SK-N-SH treated with all-trans-retinoic acid at 6 μM for 48 hours (cell line): ENCODE measurements at regions not wholly inside any gene's neighbourhood (a gene's known extent, or its start where the extent isn't known, plus 50 kb on each side); places are given as distances from the start of the nearest gene placed in this dataset.
"Not testable (repeated sequence)": the region's sequence is repeated elsewhere in the genome, so short reads cannot be mapped to it uniquely, and the experiment has no call there.

Source experiments
- ATAC-seq: fragments of 200-7000 bp; cut with Tn5 transposase; 3 replicates; pipeline ENCODE4 v1.9.1; 2020; ENCODE audit warnings: mild to moderate bottlenecking, moderate library complexity
- ARNTL ChIP-seq: fragments of 450-650 bp; formaldehyde crosslinking; IDR thresholded peaks from 2 replicates; pipeline ENCODE4 v1.5.0; 2020; ENCODE audit warnings: low read depth, mild to moderate bottlenecking, moderate library complexity, borderline replicate concordance
- BACH2 ChIP-seq: fragments of 250-450 bp; sonication (Bioruptor Pico); IDR thresholded peaks from 2 replicates; pipeline ENCODE4 v1.9.0; 2021; ENCODE audit warnings: mild to moderate bottlenecking, borderline replicate concordance
- CSDC2 ChIP-seq: fragments of 250-450 bp; sonication (Bioruptor Pico); IDR thresholded peaks from 2 replicates; pipeline ENCODE4 v1.5.0; 2020; ENCODE audit warnings: mild to moderate bottlenecking, moderate library complexity
- ESRRG ChIP-seq: fragments of 250-450 bp; sonication (Bioruptor Pico); IDR thresholded peaks from 2 replicates; pipeline ENCODE4 v1.6.1; 2021; ENCODE audit warnings: mild to moderate bottlenecking
- GLIS3 ChIP-seq: fragments of 250-450 bp; sonication (Bioruptor Pico); IDR thresholded peaks from 2 replicates; pipeline ENCODE4 v1.5.0; 2020; ENCODE audit warnings: mild to moderate bottlenecking, moderate library complexity
- ISL1 ChIP-seq: fragments of 250-450 bp; sonication (Bioruptor Pico); IDR thresholded peaks from 2 replicates; pipeline ENCODE4 v2.1.2; 2022; ENCODE audit warnings: mild to moderate bottlenecking, moderate library complexity
- OSR1 ChIP-seq: fragments of 250-450 bp; sonication (Bioruptor Pico); IDR thresholded peaks from 2 replicates; pipeline ENCODE4 v1.8.0; 2022; ENCODE audit warnings: moderate library complexity, mild to moderate bottlenecking, inconsistent platforms
- RARB ChIP-seq: fragments of 250-450 bp; sonication (Bioruptor Pico); IDR thresholded peaks from 2 replicates; pipeline ENCODE4 v1.8.0; 2021; ENCODE audit warnings: mild to moderate bottlenecking, moderate library complexity
- SNAI2 ChIP-seq: fragments of 250-450 bp; sonication (Bioruptor Pico); IDR thresholded peaks from 2 replicates; pipeline ENCODE4 v1.5.0; 2020; ENCODE audit warnings: mild to moderate bottlenecking, moderate library complexity
- TCF4 ChIP-seq: fragments of 250-450 bp; sonication (Bioruptor Pico); IDR thresholded peaks from 2 replicates; pipeline ENCODE4 v1.8.0; 2021; ENCODE audit warnings: mild to moderate bottlenecking, moderate library complexity, borderline replicate concordance
- TOX ChIP-seq: fragments of 250-450 bp; sonication (Bioruptor Pico); IDR thresholded peaks from 2 replicates; pipeline ENCODE4 v1.8.0; 2021; ENCODE audit warnings: mild to moderate bottlenecking, moderate library complexity, borderline replicate concordance
- ZC3H10 ChIP-seq: fragments of 250-450 bp; sonication (Bioruptor Pico); IDR thresholded peaks from 2 replicates; pipeline ENCODE4 v1.5.1; 2021; ENCODE audit warnings: mild to moderate bottlenecking, moderate library complexity
- ZFP3 ChIP-seq: fragments of 250-450 bp; sonication (Bioruptor Pico); IDR thresholded peaks from 2 replicates; pipeline ENCODE4 v1.5.0; 2020; ENCODE audit warnings: mild to moderate bottlenecking, moderate library complexity
- ZFP30 ChIP-seq: fragments of 450-650 bp; formaldehyde crosslinking; IDR thresholded peaks from 2 replicates; pipeline ENCODE4 v1.5.0; 2022; ENCODE audit warnings: mild to moderate bottlenecking, moderate library complexity
- ZNF565 ChIP-seq: fragments of 450-650 bp; formaldehyde crosslinking; conservative IDR thresholded peaks from 2 replicates; pipeline ENCODE4 v1.5.0; 2020; ENCODE audit warnings: low read depth, mild to moderate bottlenecking, moderate library complexity
- ZNF70 ChIP-seq: fragments of 450-650 bp; formaldehyde crosslinking; IDR thresholded peaks from 2 replicates; pipeline ENCODE4 v1.5.0; 2020; ENCODE audit warnings: mild to moderate bottlenecking, moderate library complexity
- ZNF8 ChIP-seq: fragments of 450-650 bp; formaldehyde crosslinking; IDR thresholded peaks from 2 replicates; pipeline ENCODE4 v1.5.0; 2020; ENCODE audit warnings: mild to moderate bottlenecking, moderate library complexity
- TF ChIP-seq, protein P1 (sequence below): fragments of 250-450 bp; sonication (Bioruptor Pico); IDR thresholded peaks from 2 replicates; pipeline ENCODE4 v1.5.1; 2020; ENCODE audit warnings: low read depth, mild to moderate bottlenecking, moderate library complexity
- TF ChIP-seq, protein P2 (sequence below): fragments of 250-450 bp; sonication (Bioruptor Pico); IDR thresholded peaks from 2 replicates; pipeline ENCODE4 v1.5.1; 2021; ENCODE audit warnings: mild to moderate bottlenecking, moderate library complexity
- TF ChIP-seq, protein P3 (sequence below): fragments of 250-450 bp; sonication (Bioruptor Pico); IDR thresholded peaks from 2 replicates; pipeline ENCODE4 v1.8.0; 2020; ENCODE audit warnings: mild to moderate bottlenecking, moderate library complexity, borderline replicate concordance
- TF ChIP-seq, protein P4 (sequence below): fragments of 250-450 bp; sonication (Bioruptor Pico); IDR thresholded peaks from 2 replicates; pipeline ENCODE4 v1.8.0; 2021; ENCODE audit warnings: low read depth, mild to moderate bottlenecking, moderate library complexity, borderline replicate concordance
- TF ChIP-seq, protein P5 (sequence below): fragments of 250-450 bp; sonication (Bioruptor Pico); IDR thresholded peaks from 2 replicates; pipeline ENCODE4 v1.5.0; 2020; ENCODE audit warnings: mild to moderate bottlenecking, moderate library complexity

DNA sequence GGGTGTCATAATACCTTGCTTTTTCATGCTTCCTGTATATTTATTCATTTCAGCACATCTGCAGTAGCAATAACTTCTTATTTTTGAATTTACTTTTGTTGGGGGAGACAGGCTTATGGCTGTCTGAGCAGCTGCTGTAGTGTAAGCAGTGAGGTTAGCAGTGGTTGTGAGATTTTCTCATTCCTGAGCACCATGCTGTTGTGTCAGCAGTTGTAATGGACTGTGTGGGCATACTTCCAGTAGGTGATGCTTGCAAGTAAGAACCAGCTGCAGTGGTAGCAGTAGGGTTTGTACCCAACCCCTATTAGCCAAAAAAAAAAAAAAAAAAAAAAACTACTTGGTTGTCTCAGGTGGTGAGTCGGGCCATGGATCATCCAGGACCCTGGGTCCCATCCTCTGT is 311.6 kb downstream of the NUF2 start (continued):
- TF ChIP-seq TCF4 = no peak

GRCh38 chr1:163645676-163646075 is 323.9 kb downstream of the NUF2 start:
- ATAC-seq = not testable (repeated sequence)

DNA sequence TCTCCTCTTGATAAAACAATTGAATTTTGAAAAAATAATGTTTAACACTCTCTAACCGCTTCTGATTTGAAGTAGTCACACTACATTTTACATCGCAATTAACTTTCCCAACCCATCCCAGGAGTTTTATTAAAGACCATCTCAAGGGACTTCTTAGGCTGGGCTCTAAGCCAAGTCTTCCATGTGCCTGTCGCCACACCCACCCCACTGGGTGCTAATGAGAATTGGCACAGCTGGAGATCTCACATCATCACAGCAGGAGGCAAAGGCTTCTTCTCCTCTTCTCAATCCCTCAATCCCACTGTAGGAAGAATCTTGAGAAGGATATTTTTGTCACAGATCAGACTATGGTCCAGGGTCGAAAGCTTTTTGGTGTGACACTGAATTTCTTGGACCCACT is 328.9 kb downstream of the NUF2 start:
- TF ChIP-seq RARB (CRISPR knock-in tag) (no peak), ZFP30 (CRISPR knock-in tag) (no peak), ZNF70 (CRISPR knock-in tag) (no peak), TOX (CRISPR knock-in tag) (no peak), ZNF565 (no peak), ZNF8 (CRISPR knock-in tag) (no peak), ARNTL (CRISPR knock-in tag) (no peak), ZFP3 (CRISPR knock-in tag) (no peak), TCF4 (no peak), BACH2 (CRISPR knock-in tag) (no peak), ZC3H10 (no peak), OSR1 (CRISPR knock-in tag) (no peak), ESRRG (CRISPR knock-in tag) (no peak), CSDC2 (no peak), SNAI2 (CRISPR knock-in tag) (no peak)
- TF ChIP-seq, protein P1, sequence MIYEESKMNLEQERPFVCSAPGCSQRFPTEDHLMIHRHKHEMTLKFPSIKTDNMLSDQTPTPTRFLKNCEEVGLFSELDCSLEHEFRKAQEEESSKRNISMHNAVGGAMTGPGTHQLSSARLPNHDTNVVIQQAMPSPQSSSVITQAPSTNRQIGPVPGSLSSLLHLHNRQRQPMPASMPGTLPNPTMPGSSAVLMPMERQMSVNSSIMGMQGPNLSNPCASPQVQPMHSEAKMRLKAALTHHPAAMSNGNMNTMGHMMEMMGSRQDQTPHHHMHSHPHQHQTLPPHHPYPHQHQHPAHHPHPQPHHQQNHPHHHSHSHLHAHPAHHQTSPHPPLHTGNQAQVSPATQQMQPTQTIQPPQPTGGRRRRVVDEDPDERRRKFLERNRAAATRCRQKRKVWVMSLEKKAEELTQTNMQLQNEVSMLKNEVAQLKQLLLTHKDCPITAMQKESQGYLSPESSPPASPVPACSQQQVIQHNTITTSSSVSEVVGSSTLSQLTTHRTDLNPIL (CRISPR knock-in tag) = no peak
- TF ChIP-seq, protein P2, sequence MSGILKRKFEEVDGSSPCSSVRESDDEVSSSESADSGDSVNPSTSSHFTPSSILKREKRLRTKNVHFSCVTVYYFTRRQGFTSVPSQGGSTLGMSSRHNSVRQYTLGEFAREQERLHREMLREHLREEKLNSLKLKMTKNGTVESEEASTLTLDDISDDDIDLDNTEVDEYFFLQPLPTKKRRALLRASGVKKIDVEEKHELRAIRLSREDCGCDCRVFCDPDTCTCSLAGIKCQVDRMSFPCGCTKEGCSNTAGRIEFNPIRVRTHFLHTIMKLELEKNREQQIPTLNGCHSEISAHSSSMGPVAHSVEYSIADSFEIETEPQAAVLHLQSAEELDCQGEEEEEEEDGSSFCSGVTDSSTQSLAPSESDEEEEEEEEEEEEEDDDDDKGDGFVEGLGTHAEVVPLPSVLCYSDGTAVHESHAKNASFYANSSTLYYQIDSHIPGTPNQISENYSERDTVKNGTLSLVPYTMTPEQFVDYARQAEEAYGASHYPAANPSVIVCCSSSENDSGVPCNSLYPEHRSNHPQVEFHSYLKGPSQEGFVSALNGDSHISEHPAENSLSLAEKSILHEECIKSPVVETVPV (CRISPR knock-in tag) = no peak
- TF ChIP-seq, protein P3, sequence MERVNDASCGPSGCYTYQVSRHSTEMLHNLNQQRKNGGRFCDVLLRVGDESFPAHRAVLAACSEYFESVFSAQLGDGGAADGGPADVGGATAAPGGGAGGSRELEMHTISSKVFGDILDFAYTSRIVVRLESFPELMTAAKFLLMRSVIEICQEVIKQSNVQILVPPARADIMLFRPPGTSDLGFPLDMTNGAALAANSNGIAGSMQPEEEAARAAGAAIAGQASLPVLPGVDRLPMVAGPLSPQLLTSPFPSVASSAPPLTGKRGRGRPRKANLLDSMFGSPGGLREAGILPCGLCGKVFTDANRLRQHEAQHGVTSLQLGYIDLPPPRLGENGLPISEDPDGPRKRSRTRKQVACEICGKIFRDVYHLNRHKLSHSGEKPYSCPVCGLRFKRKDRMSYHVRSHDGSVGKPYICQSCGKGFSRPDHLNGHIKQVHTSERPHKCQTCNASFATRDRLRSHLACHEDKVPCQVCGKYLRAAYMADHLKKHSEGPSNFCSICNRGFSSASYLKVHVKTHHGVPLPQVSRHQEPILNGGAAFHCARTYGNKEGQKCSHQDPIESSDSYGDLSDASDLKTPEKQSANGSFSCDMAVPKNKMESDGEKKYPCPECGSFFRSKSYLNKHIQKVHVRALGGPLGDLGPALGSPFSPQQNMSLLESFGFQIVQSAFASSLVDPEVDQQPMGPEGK (CRISPR knock-in tag) = no peak
- TF ChIP-seq, protein P4, sequence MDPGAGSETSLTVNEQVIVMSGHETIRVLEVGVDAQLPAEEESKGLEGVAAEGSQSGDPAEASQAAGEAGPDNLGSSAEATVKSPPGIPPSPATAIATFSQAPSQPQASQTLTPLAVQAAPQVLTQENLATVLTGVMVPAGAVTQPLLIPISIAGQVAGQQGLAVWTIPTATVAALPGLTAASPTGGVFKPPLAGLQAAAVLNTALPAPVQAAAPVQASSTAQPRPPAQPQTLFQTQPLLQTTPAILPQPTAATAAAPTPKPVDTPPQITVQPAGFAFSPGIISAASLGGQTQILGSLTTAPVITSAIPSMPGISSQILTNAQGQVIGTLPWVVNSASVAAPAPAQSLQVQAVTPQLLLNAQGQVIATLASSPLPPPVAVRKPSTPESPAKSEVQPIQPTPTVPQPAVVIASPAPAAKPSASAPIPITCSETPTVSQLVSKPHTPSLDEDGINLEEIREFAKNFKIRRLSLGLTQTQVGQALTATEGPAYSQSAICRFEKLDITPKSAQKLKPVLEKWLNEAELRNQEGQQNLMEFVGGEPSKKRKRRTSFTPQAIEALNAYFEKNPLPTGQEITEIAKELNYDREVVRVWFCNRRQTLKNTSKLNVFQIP (CRISPR knock-in tag) = no peak
- TF ChIP-seq, all 23 proteins: peak for 0
- no peak for ATAC-seq

- no peak for ATAC-seq
Measured at GRCh38 chr1:163652441-163652840, 330.7 kb downstream of the NUF2 start.

More at GRCh38 chr1:163652441-163652840, 330.7 kb downstream of the NUF2 start:
- TF ChIP-seq SNAI2 (CRISPR knock-in tag) (no peak), ESRRG (CRISPR knock-in tag) (no peak), CSDC2 (no peak), BACH2 (CRISPR knock-in tag) (no peak), ARNTL (CRISPR knock-in tag) (no peak), ZFP3 (CRISPR knock-in tag) (no peak), ISL1 (no peak), OSR1 (CRISPR knock-in tag) (no peak), ZFP30 (CRISPR knock-in tag) (no peak), TCF4 (no peak), GLIS3 (no peak), ZNF565 (no peak), RARB (CRISPR knock-in tag) (no peak)
- TF ChIP-seq, protein P2 (CRISPR knock-in tag) = no peak
- TF ChIP-seq, protein P3 (CRISPR knock-in tag) = no peak
- TF ChIP-seq, protein P5, sequence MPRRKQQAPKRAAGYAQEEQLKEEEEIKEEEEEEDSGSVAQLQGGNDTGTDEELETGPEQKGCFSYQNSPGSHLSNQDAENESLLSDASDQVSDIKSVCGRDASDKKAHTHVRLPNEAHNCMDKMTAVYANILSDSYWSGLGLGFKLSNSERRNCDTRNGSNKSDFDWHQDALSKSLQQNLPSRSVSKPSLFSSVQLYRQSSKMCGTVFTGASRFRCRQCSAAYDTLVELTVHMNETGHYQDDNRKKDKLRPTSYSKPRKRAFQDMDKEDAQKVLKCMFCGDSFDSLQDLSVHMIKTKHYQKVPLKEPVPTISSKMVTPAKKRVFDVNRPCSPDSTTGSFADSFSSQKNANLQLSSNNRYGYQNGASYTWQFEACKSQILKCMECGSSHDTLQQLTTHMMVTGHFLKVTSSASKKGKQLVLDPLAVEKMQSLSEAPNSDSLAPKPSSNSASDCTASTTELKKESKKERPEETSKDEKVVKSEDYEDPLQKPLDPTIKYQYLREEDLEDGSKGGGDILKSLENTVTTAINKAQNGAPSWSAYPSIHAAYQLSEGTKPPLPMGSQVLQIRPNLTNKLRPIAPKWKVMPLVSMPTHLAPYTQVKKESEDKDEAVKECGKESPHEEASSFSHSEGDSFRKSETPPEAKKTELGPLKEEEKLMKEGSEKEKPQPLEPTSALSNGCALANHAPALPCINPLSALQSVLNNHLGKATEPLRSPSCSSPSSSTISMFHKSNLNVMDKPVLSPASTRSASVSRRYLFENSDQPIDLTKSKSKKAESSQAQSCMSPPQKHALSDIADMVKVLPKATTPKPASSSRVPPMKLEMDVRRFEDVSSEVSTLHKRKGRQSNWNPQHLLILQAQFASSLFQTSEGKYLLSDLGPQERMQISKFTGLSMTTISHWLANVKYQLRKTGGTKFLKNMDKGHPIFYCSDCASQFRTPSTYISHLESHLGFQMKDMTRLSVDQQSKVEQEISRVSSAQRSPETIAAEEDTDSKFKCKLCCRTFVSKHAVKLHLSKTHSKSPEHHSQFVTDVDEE = no peak
- TF ChIP-seq, protein P4 (CRISPR knock-in tag) = no peak
